ENCODE measurements at regions not wholly inside any gene's neighbourhood (a gene's known extent, or its start where the extent isn't known, plus 50 kb on each side); places are given as distances from the start of the nearest gene placed in this dataset.

DNA sequence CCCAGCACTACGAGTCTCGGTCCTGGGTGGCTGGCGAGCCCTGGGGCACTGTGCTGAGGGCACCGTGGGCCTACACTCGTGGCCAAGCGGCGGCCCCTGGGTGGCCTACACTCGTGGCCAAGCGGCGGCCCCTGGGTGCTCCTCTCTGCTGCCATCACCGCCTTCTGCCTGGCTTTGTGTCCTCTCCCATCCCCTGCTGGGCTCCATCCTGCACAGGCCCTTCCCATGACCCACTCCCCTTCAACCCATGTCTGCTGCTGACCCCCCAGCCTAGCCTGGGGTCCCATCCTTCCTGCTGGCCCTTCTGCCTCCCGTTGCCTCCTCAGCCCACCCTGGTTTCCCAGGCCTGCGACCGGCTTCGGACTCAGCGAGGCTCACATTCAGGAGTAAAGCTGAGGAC is 87.4 kb upstream of the CLDN5 start:
- Histone ChIP-seq H3K27ac (ENCODE audit: low read length) (no peak overlapping the region), H3K27me3 (ENCODE audit: control insufficient read depth, insufficient read depth, low read length) (no peaks in the 10 kb centered on the region), H3K36me3 (ENCODE audit: control insufficient read depth, insufficient read depth, low read length) (no peaks in the 10 kb centered on the region), H3K4me3 (ENCODE audit: low read length) (no peak overlapping the region), H3K9me3 (ENCODE audit: control insufficient read depth, insufficient read depth, low read length) (no peaks in the 10 kb centered on the region), H3K4me1 (ENCODE audit: control insufficient read depth, insufficient read depth, low read length) (peaks cover 11% of the 10 kb centered on the region)
- no peak for DNase-seq (ENCODE audit: low read depth, low spot score)
- WGBS (ENCODE audit: insufficient coverage, insufficient read length) = no CpG with 5 or more reads among the region's 16 CpGs

DNA sequence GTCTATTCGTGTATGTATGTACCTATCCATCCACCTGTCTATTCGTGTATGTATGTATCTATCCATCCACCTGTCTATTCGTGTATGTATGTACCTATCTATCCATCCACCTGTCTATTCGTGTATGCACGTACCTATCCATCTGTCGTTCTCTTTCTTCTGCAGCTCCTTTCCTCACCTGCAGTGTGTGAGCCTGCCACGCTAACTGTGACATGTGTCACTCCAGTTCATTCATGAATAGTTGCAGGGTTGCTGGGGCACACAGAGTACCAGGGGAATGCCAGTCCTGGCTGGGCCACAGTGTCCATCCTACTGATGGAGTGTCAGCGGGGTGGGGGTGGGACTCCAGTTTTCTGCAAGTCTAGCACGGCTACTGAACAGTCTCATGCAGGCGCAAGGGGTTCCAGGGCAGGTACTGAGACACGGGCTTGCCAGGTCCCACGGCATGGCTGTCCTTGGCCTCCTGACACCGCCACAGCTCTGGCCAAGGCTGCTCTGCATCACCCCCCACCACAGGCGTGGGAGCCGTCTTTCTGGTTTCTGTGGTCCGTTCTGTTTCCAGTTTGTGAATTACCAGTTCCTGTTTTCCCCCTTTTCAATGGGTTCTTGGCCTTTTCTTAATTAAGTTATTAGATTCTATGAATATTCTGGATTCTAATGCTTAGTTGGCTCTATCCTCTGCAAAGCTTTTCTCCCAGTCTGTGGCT is 88.8 kb upstream of the CLDN5 start:
- Histone ChIP-seq H3K36me3 (ENCODE audit: control insufficient read depth, insufficient read depth, low read length) (no peaks in the 10 kb centered on the region), H3K4me3 (ENCODE audit: low read length) (no peak overlapping the region), H3K9me3 (ENCODE audit: control insufficient read depth, insufficient read depth, low read length) (no peaks in the 10 kb centered on the region), H3K27me3 (ENCODE audit: control insufficient read depth, insufficient read depth, low read length) (no peaks in the 10 kb centered on the region), H3K4me1 (ENCODE audit: control insufficient read depth, insufficient read depth, low read length) (peaks cover 8% of the 10 kb centered on the region), H3K27ac (ENCODE audit: low read length) (no peak overlapping the region)
- WGBS (ENCODE audit: insufficient coverage, insufficient read length) = no CpG with 5 or more reads among the region's 16 CpGs
- no peak for DNase-seq (ENCODE audit: low read depth, low spot score)

DNA sequence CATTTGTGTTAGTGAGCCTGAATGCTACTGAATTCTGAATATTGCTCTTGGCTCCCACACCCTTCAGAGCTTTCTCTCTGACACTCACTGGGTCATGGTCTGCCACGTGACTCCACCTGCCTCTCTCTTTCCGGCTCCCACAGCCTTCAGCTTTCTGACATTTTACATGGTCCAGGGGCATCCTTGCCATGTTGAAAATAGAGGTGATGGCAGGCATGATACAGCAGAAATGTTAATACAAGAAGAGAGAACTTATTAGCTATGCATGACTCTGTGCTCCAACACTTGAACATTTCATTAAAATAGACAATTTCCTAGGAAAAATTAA is 90.3 kb upstream of the CLDN5 start:
- no CpG with 5 or more reads among the region's 2 CpGs for WGBS (ENCODE audit: insufficient coverage, insufficient read length)
- H3K27ac ChIP-seq (ENCODE audit: low read length) = no peak overlapping the region
- DNase-seq (ENCODE audit: low read depth, low spot score) = no peak
- H3K27me3 ChIP-seq (ENCODE audit: control insufficient read depth, insufficient read depth, low read length) = no peaks in the 10 kb centered on the region
- H3K9me3 ChIP-seq (ENCODE audit: control insufficient read depth, insufficient read depth, low read length) = no peaks in the 10 kb centered on the region
- no peaks in the 10 kb centered on the region for H3K36me3 ChIP-seq (ENCODE audit: control insufficient read depth, insufficient read depth, low read length)
- peaks cover 8% of the 10 kb centered on the region for H3K4me1 ChIP-seq (ENCODE audit: control insufficient read depth, insufficient read depth, low read length)
- no peak overlapping the region for H3K4me3 ChIP-seq (ENCODE audit: low read length)

DNA sequence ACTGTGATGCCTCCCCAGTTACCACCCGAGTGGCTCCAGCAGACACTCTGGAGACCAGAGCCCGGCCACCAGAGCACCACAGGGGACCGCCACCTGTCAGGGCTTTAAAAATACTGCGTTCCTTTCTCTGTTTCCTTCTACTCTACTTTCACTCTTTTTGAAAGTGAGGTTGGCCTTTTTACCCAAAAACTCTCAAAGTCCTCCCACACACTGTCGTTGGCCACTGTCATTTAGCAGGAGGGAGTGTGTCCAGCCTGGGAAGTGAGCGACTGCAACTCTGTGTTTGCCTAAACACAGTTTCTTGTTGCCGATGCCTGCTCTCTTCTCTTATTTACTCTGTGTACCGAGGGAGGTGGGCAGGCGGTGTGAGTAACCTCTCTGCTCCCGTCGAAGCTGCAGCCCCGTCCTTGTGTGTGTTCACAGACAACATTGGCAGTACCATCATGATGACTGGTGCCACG is 90.8 kb upstream of the CLDN5 start:
- Histone ChIP-seq H3K27me3 (ENCODE audit: control insufficient read depth, insufficient read depth, low read length) (no peaks in the 10 kb centered on the region), H3K4me3 (ENCODE audit: low read length) (no peak overlapping the region), H3K36me3 (ENCODE audit: control insufficient read depth, insufficient read depth, low read length) (no peaks in the 10 kb centered on the region), H3K9me3 (ENCODE audit: control insufficient read depth, insufficient read depth, low read length) (no peaks in the 10 kb centered on the region), H3K4me1 (ENCODE audit: control insufficient read depth, insufficient read depth, low read length) (peaks cover 8% of the 10 kb centered on the region), H3K27ac (ENCODE audit: low read length) (no peak overlapping the region)
- WGBS (ENCODE audit: insufficient coverage, insufficient read length) = no CpG with 5 or more reads among the region's 13 CpGs
- DNase-seq (ENCODE audit: low read depth, low spot score) = no peak

DNA sequence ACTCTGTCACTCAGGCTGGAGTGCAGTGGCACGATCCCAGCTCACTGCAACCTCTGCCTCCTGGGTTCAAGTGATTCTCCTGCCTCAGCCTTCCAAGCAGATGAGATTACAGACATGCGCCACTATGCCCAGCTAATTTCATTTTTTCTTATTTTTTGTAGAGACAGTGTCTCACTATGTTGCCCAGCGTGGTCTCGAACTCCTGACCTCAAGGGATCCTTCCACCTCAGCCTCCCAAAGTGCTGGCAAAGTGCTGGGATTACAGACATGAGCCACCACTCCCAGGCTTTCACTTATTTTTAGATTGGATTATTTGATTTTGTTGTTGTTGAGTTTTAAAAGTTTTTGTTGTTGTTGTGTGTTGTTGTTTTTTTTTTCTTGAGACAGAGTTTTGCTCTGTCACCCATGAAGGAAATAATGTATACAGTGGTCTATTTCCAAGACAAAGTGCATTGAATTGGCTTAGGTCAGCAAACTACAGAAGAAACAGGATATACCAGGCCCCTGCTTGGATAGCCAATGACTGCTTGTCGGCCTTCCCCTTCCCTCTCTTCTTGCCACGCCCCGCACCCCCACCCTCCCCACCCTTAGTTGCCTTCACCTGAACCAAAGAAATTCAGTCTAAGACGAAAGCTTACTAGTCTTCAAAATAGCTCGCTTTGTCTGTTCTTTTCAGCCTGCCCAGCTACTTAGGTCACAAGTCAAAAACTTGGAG is 91.8 kb upstream of the CLDN5 start:
- no peaks in the 10 kb centered on the region for H3K9me3 ChIP-seq (ENCODE audit: control insufficient read depth, insufficient read depth, low read length)
- H3K27me3 ChIP-seq (ENCODE audit: control insufficient read depth, insufficient read depth, low read length) = no peaks in the 10 kb centered on the region
- H3K27ac ChIP-seq (ENCODE audit: low read length) = no peak overlapping the region
- WGBS (ENCODE audit: insufficient coverage, insufficient read length) = no CpG with 5 or more reads among the region's 9 CpGs
- peaks cover 4% of the 10 kb centered on the region for H3K4me1 ChIP-seq (ENCODE audit: control insufficient read depth, insufficient read depth, low read length)
- no peak overlapping the region for H3K4me3 ChIP-seq (ENCODE audit: low read length)
- no peak for DNase-seq (ENCODE audit: low read depth, low spot score)
- H3K36me3 ChIP-seq (ENCODE audit: control insufficient read depth, insufficient read depth, low read length) = no peaks in the 10 kb centered on the region

DNA sequence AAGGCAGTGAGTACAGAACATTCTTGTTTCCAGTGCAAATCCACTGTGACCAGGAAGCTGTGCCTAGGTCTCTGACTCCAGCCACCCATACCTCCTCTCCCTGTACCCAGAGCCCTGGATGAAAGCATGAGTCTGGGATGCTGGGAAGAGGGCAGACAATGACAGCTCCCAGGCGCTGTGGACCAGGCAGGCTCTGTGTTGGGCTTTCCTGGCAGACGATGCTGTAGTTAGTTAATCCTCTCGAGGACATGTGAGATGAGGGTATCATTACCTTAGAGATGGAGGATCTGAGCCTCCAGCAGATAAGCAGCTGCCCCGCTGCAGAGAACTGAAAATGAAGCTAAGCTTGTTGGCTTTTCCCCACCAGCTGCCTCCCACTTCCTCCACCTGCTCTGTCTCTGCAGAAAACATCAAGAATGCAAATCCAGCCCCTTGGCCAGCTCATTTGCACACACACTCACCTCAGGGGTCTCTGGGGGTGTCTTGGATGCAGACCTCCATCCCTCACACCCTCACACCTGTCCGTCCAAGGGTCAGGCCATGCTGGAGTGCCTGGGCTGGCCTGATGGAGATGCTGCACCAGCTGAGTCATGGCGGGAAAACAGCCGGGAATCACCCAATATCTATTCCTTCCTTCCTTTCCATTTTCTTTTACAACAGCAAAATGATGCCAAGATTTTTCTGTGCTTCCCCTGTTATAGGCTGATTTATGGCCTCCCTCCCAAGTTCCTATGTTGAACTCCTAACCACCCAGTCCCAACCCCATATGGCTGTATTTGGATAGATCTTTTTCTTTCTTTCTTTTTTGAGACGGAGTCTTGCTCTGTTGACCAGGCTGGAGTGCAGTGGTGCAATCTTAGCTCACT is 94.9 kb upstream of the SEPTIN5 start:
- Histone ChIP-seq H3K36me3 (ENCODE audit: control insufficient read depth, insufficient read depth, low read length) (no peaks in the 10 kb centered on the region), H3K4me1 (ENCODE audit: control insufficient read depth, insufficient read depth, low read length) (peaks cover 9% of the 10 kb centered on the region), H3K9me3 (ENCODE audit: control insufficient read depth, insufficient read depth, low read length) (no peaks in the 10 kb centered on the region), H3K27ac (ENCODE audit: low read length) (no peak overlapping the region), H3K4me3 (ENCODE audit: low read length) (no peak overlapping the region), H3K27me3 (ENCODE audit: control insufficient read depth, insufficient read depth, low read length) (no peaks in the 10 kb centered on the region)
- no peak for DNase-seq (ENCODE audit: low read depth, low spot score)
- no CpG with 5 or more reads among the region's 8 CpGs for WGBS (ENCODE audit: insufficient coverage, insufficient read length)

DNA sequence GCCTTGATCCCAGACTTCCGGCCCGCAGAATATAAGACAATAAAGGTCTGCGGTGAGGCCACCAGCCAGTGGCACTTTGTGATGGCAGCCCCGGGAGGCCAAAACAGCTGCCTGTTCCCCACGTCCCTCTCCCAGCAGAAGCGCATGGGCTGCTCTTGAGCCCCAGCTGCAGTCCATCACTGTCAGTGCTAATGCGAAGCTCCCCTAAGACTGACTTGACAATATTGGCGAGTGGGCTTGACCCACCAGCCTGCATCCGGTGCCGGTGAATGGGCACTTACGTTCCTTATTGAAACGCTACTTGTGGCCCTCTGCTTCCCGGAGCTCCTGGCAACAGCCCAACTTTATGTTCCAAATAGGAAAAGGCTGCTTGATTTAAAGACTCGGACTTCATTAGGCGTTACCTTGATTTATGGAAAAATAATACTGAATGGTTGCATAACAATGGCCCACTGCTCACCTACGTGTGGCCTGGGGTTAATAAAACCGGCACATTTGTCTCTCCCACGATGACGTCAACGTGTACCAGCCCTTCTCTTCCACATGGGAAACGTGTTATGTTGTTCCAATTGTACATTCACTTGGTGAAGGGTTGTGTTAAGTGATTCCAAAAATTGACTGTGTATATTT is 93.4 kb upstream of the SEPTIN5 start:
- H3K27ac ChIP-seq (ENCODE audit: low read length) = no peak overlapping the region
- no peak for DNase-seq (ENCODE audit: low read depth, low spot score)
- no peak overlapping the region for H3K4me3 ChIP-seq (ENCODE audit: low read length)
- peaks cover 9% of the 10 kb centered on the region for H3K4me1 ChIP-seq (ENCODE audit: control insufficient read depth, insufficient read depth, low read length)
- no peaks in the 10 kb centered on the region for H3K9me3 ChIP-seq (ENCODE audit: control insufficient read depth, insufficient read depth, low read length)
- no CpG with 5 or more reads among the region's 21 CpGs for WGBS (ENCODE audit: insufficient coverage, insufficient read length)
- H3K36me3 ChIP-seq (ENCODE audit: control insufficient read depth, insufficient read depth, low read length) = no peaks in the 10 kb centered on the region
- H3K27me3 ChIP-seq (ENCODE audit: control insufficient read depth, insufficient read depth, low read length) = no peaks in the 10 kb centered on the region

DNA sequence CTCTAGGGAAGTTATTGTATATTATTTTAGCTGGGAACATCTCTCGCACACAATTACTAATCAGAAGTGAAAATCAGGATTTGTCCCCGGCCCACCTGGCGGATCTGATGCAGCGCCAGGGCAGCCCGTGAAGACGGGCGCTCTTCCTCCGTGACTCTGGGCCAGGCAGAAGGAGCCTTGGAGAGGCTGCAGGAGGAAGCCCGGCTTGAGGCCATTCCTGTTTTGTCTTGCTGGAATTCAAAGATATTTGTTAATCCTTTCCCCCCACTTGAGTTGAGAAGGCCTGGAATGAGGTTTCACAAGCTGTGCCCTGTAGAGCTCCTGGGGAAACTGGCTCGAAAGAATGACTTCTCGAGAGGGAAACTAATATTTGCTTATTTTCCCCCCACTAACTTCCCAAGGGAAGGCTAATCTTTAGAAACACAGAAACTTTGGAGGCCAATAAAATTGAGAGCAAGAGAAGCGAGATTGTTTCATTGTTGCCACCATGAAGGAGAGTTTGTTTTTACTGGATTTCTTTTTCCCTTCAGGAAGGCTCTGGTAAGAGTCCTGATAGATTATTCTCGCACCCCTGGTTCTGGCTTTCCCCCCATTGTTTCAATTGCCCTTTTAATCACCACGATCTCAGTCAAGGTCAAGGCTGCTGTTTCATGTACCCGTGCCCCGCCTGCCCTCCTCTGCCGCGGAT is 92.8 kb upstream of the SEPTIN5 start:
- Histone ChIP-seq H3K36me3 (ENCODE audit: control insufficient read depth, insufficient read depth, low read length) (no peaks in the 10 kb centered on the region), H3K9me3 (ENCODE audit: control insufficient read depth, insufficient read depth, low read length) (no peaks in the 10 kb centered on the region), H3K4me1 (ENCODE audit: control insufficient read depth, insufficient read depth, low read length) (peaks cover 9% of the 10 kb centered on the region), H3K27me3 (ENCODE audit: control insufficient read depth, insufficient read depth, low read length) (no peaks in the 10 kb centered on the region), H3K4me3 (ENCODE audit: low read length) (no peak overlapping the region), H3K27ac (ENCODE audit: low read length) (no peak overlapping the region)
- WGBS (ENCODE audit: insufficient coverage, insufficient read length) = no CpG with 5 or more reads among the region's 18 CpGs
- DNase-seq (ENCODE audit: low read depth, low spot score) = no peak

DNA sequence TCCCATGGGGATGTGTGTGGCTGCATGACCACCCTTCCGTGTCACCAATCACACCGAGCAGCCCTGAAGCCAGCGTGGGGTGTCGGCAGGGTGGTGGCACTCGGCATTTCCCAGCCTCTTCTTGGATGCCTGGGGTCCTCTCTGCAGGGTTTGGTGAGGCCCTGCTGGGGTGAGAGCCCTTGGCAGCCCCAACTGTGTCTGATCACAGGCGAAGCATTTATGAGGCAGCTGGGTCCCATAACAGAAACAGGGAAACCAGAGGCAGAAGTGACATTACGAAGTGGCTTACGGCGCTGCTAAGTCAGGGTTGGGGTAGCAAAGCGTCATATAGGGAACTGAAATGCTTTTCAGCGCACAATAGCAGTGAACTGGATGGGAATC is 92.3 kb upstream of the SEPTIN5 start:
- H3K4me3 ChIP-seq (ENCODE audit: low read length) = no peak overlapping the region
- no peaks in the 10 kb centered on the region for H3K36me3 ChIP-seq (ENCODE audit: control insufficient read depth, insufficient read depth, low read length)
- no peaks in the 10 kb centered on the region for H3K9me3 ChIP-seq (ENCODE audit: control insufficient read depth, insufficient read depth, low read length)
- no peak for DNase-seq (ENCODE audit: low read depth, low spot score)
- no CpG with 5 or more reads among the region's 11 CpGs for WGBS (ENCODE audit: insufficient coverage, insufficient read length)
- H3K4me1 ChIP-seq (ENCODE audit: control insufficient read depth, insufficient read depth, low read length) = peaks cover 9% of the 10 kb centered on the region
- H3K27ac ChIP-seq (ENCODE audit: low read length) = no peak overlapping the region
- no peaks in the 10 kb centered on the region for H3K27me3 ChIP-seq (ENCODE audit: control insufficient read depth, insufficient read depth, low read length)
